B cell (primary cell): ENCODE measurements at regions not wholly inside any gene's neighbourhood (a gene's known extent, or its start where the extent isn't known, plus 50 kb on each side); places are given as distances from the start of the nearest gene placed in this dataset.

ENCODE experiments used
- ATAC-seq: fragments of 200-7000 bp; cut with Tn5 transposase; one replicate; pipeline ENCODE4 v1.10.0; 2021; ENCODE audit warnings: low read depth, mild to moderate bottlenecking, moderate number of reproducible peaks, moderate library complexity
- CTCF ChIA-PET: fragments of 350-600 bp; sonication (Branson Sonifier 250); formaldehyde crosslinking; loops from one replicate; lab custom pipeline; 2021; ENCODE audit warnings: antibody characterized with exemption, inconsistent platforms; lab: Charles Lee
- POLR2A ChIA-PET: fragments of 350-600 bp; sonication (Branson Sonifier 250); formaldehyde crosslinking; loops from one replicate; lab custom pipeline; 2021; ENCODE audit warnings: antibody characterized with exemption; lab: Charles Lee
- DNase-seq: peaks from one replicate; pipeline ENCODE4 v3.0.0; 2013
- H2AFZ ChIP-seq: 2 replicates; pipeline ENCODE4 v1.6.1; 2012; ENCODE audit warnings: mild to moderate bottlenecking, low read depth, low read length; ENCODE audit not compliant: insufficient read depth, poor library complexity, severe bottlenecking
- H3K27ac ChIP-seq, 2 donors: 1 replicate in 1 of 2; 2 replicates in 1 of 2; pipeline ENCODE4 v1.5.1; 2012 to 2013; ENCODE audit warnings: low read length in 2 of 2, mild to moderate bottlenecking in 2 of 2, moderate library complexity in 1 of 2
- H3K27me3 ChIP-seq, 4 experiments: fragments of 200-600 bp in 1 of 4; sonication (generic) in 1 of 4; replicated peaks in 1 of 4; 1 replicate in 2 of 4; 2 replicates in 2 of 4; pipeline versions ENCODE4 v1.6.1 to v1.7.0; 2013 to 2016; ENCODE audit warnings: low read length in 3 of 4, mild to moderate bottlenecking in 2 of 4, mixed read lengths in 1 of 4, moderate library complexity in 1 of 4; ENCODE audit not compliant: insufficient read depth in 4 of 4, control insufficient read depth in 3 of 4; ENCODE audit errors: control extremely low read depth in 1 of 4
- H3K36me3 ChIP-seq, 2 experiments: replicated peaks in 1 of 2; 1 replicate in 1 of 2; 2 replicates in 1 of 2; pipeline versions ENCODE4 v1.6.1 to v1.7.1; 2013; ENCODE audit warnings: low read length in 1 of 2; ENCODE audit not compliant: insufficient read depth in 2 of 2, control insufficient read depth in 1 of 2; ENCODE audit errors: control extremely low read depth in 1 of 2, extremely low read depth in 1 of 2
- H3K4me1 ChIP-seq, 2 donors: fragments of 200-600 bp in 1 of 2; sonication (generic) in 1 of 2; 1 replicate in 1 of 2; 2 replicates in 1 of 2; pipeline versions ENCODE4 v1.5.1 to v1.6.1; 2013 to 2017; ENCODE audit warnings: low read length in 2 of 2; ENCODE audit not compliant: control insufficient read depth in 2 of 2, insufficient read depth in 2 of 2
- H3K4me2 ChIP-seq: replicated peaks from 2 replicates; pipeline ENCODE3; 2012; ENCODE audit warnings: mild to moderate bottlenecking, low read depth, low read length; ENCODE audit not compliant: poor library complexity, severe bottlenecking
- H3K4me3 ChIP-seq, 5 experiments: fragments of 200-600 bp in 1 of 5; sonication (generic) in 1 of 5; 1 replicate in 3 of 5; 2 replicates in 2 of 5; pipeline versions ENCODE4 v1.5.1 to v1.7.0; 2011 to 2016; ENCODE audit warnings: low read length in 4 of 5, mild to moderate bottlenecking in 4 of 5, low read depth in 2 of 5, control low read depth in 1 of 5, moderate library complexity in 1 of 5; ENCODE audit not compliant: insufficient read depth in 1 of 5; ENCODE audit errors: control extremely low read depth in 1 of 5, extremely low read depth in 1 of 5
- H3K79me2 ChIP-seq: fragments of 200-600 bp; sonication (generic); one replicate; pipeline ENCODE4 v1.6.0; 2016; ENCODE audit warnings: low read length; ENCODE audit not compliant: control insufficient read depth, insufficient read depth
- H3K9ac ChIP-seq: fragments of 200-600 bp; sonication (generic); 2 replicates; pipeline ENCODE4 v1.6.1; 2017; ENCODE audit warnings: mild to moderate bottlenecking, low read length, moderate library complexity
- H3K9me3 ChIP-seq, 3 donors: one replicate each; pipeline versions ENCODE4 v1.6.1 to v1.7.1; 2013; ENCODE audit warnings: low read length in 2 of 3; ENCODE audit not compliant: control insufficient read depth in 2 of 3, insufficient read depth in 1 of 3; ENCODE audit errors: control extremely low read depth in 1 of 3
- H4K20me1 ChIP-seq: 2 replicates; pipeline ENCODE4 v1.6.0; 2012; ENCODE audit warnings: mild to moderate bottlenecking, low read length; ENCODE audit not compliant: insufficient read depth, control insufficient read depth, poor library complexity, severe bottlenecking
- H3K27ac Mint-ChIP-seq: one replicate; pipeline ENCODE4 v1.8.0; 2021; ENCODE audit warnings: mixed read lengths
- H3K27me3 Mint-ChIP-seq: one replicate; pipeline ENCODE4 v1.8.0; 2021; ENCODE audit warnings: mixed read lengths
- H3K4me1 Mint-ChIP-seq: one replicate; pipeline ENCODE4 v1.8.0; 2021; ENCODE audit warnings: mixed read lengths
- H3K4me3 Mint-ChIP-seq: one replicate; pipeline ENCODE4 v1.8.0; 2021; ENCODE audit warnings: mixed read lengths
- H3K9me3 Mint-ChIP-seq: one replicate; pipeline ENCODE4 v1.8.0; 2022; ENCODE audit warnings: mixed read lengths; ENCODE audit not compliant: insufficient read depth
- CTCF ChIP-seq: fragments of 200-600 bp; IDR thresholded peaks from one replicate; pipeline ENCODE4 v1.8.0; 2022; ENCODE audit warnings: antibody characterized with exemption, mild to moderate bottlenecking
- EZH2 ChIP-seq: IDR thresholded peaks from 2 replicates; pipeline ENCODE4 v1.6.1; 2012; ENCODE audit warnings: borderline replicate concordance, low read depth, mild to moderate bottlenecking, moderate library complexity, low read length; ENCODE audit not compliant: insufficient read depth, poor library complexity, severe bottlenecking
- WGBS: methylation state at CpG from one replicate; pipeline ENCODE4 v1.1.5; 2013; ENCODE audit warnings: missing lambda C conversion rate; ENCODE audit not compliant: insufficient coverage; 5-methylcytosine and 5-hydroxymethylcytosine counted together
- intact Hi-C: fragments of 100-400 bp; cut with micrococcal nuclease; formaldehyde crosslinking; loops from one replicate; pipeline ENCODE4 v1.10.0; 2022

- POLR2A ChIA-PET, result no interaction called here
- no peak overlapping the region for H3K4me2 ChIP-seq
- H3K36me3 ChIP-seq, result no peaks in the 10 kb centered on the region
- no peaks in the 10 kb centered on the region for H3K9me3 ChIP-seq
- no peaks in the 10 kb centered on the region for H3K4me1 ChIP-seq
- Mint-ChIP-seq H3K27me3 (no peaks in the 10 kb centered on the region), H3K4me1 (no peaks in the 10 kb centered on the region), H3K4me3 (no peak overlapping the region), H3K9me3 (peaks cover 4% of the 10 kb centered on the region), H3K27ac (no peak overlapping the region)
- no peak for TF ChIP-seq EZH2
- no peak for TF ChIP-seq CTCF
- H4K20me1 ChIP-seq, result no peaks in the 10 kb centered on the region
- H3K4me3 ChIP-seq, result no peak overlapping the region
- H3K27ac ChIP-seq, result no peak overlapping the region
- CTCF ChIA-PET, result no interaction called here
- WGBS, result no CpG with 5 or more reads among the region's 1 CpG
- H3K9ac ChIP-seq, result no peak overlapping the region
- no peak overlapping the region for H2AFZ ChIP-seq
- ATAC-seq (no peak), DNase-seq (no peak)
- H3K79me2 ChIP-seq, result no peaks in the 10 kb centered on the region
- no peaks in the 10 kb centered on the region for H3K27me3 ChIP-seq
- intact Hi-C loops, result no loop called here
These were observed 269.2 kb upstream of the AZI2 start for GRCh38 chr3:28617821-28618220.

GRCh38 chr3:28623106-28623505 lies 274.5 kb upstream of the AZI2 start:
- ATAC-seq, result no peak
- H3K4me3 ChIP-seq, result no peak overlapping the region
- TF ChIP-seq CTCF, result no peak
- no peak for TF ChIP-seq EZH2
- no peak overlapping the region for H2AFZ ChIP-seq
- H3K4me1 Mint-ChIP-seq, result no peaks in the 10 kb centered on the region
- no peaks in the 10 kb centered on the region for H3K9me3 ChIP-seq
- no CpG with 5 or more reads among the region's 5 CpGs for WGBS
- ChIA-PET CTCF (no interaction called here), POLR2A (no interaction called here)
- H3K36me3 ChIP-seq, result no peaks in the 10 kb centered on the region
- H3K27me3 ChIP-seq, result no peaks in the 10 kb centered on the region
- no peaks in the 10 kb centered on the region for H3K4me1 ChIP-seq
- no peak for DNase-seq
- no peak overlapping the region for H3K9ac ChIP-seq
- H3K9me3 Mint-ChIP-seq, result peaks cover 4% of the 10 kb centered on the region
- H3K4me2 ChIP-seq, result no peak overlapping the region
- H3K79me2 ChIP-seq, result no peaks in the 10 kb centered on the region
- H3K4me3 Mint-ChIP-seq, result no peak overlapping the region
- H4K20me1 ChIP-seq, result no peaks in the 10 kb centered on the region
- intact Hi-C loops, result no loop called here
- no peak overlapping the region for H3K27ac Mint-ChIP-seq
- no peaks in the 10 kb centered on the region for H3K27me3 Mint-ChIP-seq
- no peak overlapping the region for H3K27ac ChIP-seq
